HG03442 (cell line): ENCODE measurements at regions not wholly inside any gene's neighbourhood (a gene's known extent, or its start where the extent isn't known, plus 50 kb on each side); places are given as distances from the start of the nearest gene placed in this dataset.

Experiments used
- ATAC-seq: cut with Tn5 transposase; IDR thresholded peaks from one replicate; pipeline ENCODE4 v1.9.1; 2021; ENCODE audit warnings: mild to moderate bottlenecking, moderate library complexity; ENCODE audit not compliant: unreplicated experiment

DNA sequence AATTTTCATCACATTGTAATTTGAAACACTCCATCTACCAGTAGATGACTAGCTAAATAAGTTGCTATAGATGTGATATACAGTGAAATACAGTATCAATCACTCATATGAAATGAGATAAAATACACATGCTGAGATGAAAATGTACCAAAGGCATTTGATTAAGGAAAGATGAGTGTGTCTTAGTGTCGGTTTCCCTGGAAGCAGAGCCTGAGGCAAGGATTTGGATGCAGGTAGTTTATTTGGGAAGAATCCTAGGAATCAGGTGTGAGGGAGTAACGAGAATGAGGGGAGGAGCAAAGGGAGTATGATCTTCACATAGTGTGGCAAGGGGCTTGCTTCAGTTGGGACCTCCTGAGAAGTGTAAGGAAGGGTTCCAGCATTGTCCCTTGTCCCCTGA, 188.2 kb upstream of the CTBP2 start:
- no peak for ATAC-seq

GRCh38 chr10:125344573-125345171, 184.3 kb upstream of the CTBP2 start:
- peak; percentile 71 for ATAC-seq

DNA sequence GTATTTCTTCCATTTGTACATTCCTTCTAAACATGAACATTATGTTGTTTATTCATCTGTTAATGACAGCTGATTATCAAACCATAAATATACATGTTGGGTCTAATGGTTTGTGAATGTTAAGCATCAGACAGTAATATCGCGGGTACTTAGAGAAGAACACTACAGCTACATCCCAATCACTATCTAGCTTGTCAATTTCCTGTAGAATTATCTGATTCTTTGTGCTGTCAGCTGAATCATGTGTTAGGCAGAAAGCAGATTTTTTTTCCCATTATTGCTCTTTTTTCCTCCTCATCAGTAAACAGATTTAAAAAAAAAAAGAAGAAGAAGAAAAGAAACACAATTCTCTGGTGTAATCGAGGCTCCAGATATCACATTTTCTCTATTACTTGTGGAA, 183.6 kb upstream of the CTBP2 start:
- ATAC-seq = no peak

- ATAC-seq = no peak
Measured at GRCh38 chr10:125343118-125343925, 183.0 kb upstream of the CTBP2 start.

GRCh38 chr10:125341611-125342010, 181.2 kb upstream of the CTBP2 start:
- no peak for ATAC-seq

DNA sequence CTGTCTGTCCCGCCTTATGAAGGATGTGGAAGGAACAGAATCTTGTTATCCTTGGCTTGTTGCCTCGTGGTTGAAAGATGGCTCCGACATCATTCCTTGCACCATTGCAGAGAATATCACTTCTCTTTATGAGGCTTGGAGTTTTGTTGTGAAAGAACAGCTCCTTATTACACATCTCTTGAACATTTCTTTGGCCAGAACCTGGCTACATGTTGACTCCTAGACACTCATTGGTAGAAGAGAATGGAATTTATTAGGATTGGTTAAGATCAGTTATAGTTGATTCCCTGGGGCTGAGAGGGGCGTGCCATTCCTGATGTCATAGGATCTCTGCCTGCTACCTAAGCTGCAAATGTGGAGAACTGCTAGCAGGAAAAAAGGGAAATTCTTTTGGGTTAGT, 180.5 kb upstream of the CTBP2 start:
- no peak for ATAC-seq

GRCh38 chr10:125337510-125337909, 177.1 kb upstream of the CTBP2 start:
- no peak for ATAC-seq

DNA sequence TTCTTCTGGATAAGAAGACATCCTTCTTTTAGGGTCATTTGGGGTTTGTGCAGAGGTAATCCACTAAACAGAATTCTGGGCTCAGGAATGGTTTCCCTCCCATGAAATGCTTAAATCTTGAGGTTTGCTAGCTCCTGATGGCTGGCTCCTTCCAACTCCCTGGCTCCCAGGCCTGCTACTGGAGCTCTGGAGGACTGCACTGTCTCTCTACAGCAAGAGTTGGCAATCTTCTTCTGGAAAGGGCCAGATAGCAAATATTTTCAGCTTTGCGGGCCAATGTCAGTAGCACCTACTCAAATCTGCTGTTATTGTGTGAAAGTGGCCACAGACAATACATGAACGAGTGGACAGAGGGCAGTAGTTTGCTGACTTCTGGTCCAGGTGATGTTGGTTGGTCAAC, 174.2 kb upstream of the CTBP2 start:
- no peak for ATAC-seq

GRCh38 chr10:125333769-125334168, 173.4 kb upstream of the CTBP2 start:
- no peak for ATAC-seq

- no peak for ATAC-seq
Measured at GRCh38 chr10:125333209-125333591, 172.8 kb upstream of the CTBP2 start.

DNA sequence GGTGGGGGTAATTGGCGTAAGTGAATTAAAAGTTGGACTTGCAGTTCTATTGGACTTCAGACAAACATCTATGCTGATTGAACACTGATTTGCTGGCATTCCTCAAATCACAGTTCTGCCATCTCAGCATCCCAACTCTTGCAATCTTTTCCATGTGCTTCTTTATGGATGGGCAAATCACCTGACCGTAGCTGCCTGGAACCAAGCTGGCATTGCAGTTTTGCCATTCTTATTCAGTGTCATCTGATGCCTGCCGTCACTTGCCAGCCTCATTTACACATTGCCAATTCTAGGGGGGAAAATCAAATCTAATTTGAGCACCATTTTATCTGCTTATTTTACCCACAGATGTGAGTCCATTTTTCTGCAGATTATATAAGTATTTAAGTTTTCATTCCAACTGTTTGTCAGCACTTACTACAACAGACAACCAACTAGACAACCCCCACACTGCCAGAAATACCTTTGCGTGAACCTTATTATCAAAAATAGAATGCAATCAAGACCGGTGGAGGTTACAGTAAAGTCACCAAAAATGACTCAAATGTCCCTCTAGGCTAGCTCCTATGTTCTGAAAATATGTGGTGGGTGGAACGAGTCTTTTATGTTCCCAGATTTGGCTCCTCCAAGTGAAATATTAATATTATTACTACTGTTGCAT, 172.3 kb upstream of the CTBP2 start:
- no peak for ATAC-seq

DNA sequence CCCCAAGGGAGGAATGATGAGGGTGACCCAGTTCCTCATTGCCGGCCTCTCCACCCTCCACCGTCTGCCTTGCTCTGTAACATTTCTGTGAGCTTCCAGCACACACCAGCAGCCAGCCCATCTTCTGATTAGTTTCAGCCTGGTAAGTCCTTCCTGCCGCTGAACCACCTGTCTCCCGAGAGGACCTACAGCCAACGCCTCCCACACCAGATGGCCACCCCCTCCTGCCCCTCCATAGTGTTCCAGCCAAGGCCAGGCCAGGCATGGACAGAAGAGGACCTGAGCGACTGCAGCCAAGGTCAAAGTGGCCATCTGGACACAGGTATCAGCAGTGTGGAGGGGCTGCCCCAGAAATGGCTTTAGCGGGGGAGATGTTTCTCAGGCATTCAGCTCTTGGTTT, 170.7 kb upstream of the CTBP2 start:
- no peak for ATAC-seq

DNA sequence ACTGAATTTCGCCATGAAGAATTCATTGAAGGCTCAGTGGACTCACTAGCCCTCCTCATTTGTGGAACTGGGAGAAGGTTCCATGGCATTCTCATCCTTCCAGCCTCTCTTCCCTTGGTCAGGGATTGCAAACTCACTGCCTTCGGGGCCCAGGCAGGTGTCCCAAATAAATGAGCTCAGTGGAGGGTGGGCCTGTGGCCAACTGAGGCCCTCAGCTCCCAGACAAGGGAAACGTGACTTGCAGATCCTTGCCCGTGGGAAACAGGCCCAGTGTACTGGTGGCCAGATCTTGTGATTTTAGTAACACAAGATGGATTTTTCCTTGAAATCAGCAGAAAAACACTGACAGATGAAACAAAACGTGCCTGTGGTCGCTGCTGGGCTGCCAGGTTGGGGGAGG, 168.7 kb upstream of the CTBP2 start:
- no peak for ATAC-seq

GRCh38 chr10:125325326-125325725, 165.0 kb upstream of the CTBP2 start:
- ATAC-seq = no peak

- no peak for ATAC-seq
Measured at GRCh38 chr10:125316436-125316835, 156.1 kb upstream of the CTBP2 start.

- no peak for ATAC-seq
Measured at GRCh38 chr10:125300937-125301336, 140.6 kb upstream of the CTBP2 start.

GRCh38 chr10:125299461-125299860, 139.1 kb upstream of the CTBP2 start:
- no peak for ATAC-seq

DNA sequence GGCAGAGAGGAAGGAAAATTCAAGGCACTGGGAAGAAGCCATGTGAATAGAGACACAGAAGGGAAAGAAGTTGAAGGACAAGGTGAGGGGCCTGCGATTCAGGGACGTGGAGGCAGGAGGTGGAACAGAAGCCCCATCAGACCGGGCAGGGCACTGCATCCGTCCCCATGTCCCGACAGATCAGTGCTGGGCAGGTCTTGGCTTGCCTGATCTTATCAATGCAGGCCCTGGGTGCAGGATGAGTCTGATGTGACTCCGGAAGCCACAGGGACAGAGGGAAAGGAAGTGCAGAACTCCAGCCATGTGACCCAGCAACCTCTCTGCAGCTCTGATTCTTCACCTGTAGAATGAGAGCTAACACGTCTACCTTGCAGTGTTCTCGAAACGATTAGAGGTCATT, 136.2 kb upstream of the CTBP2 start:
- ATAC-seq = no peak

GRCh38 chr10:125294109-125294508, 133.7 kb upstream of the CTBP2 start:
- no peak for ATAC-seq

- no peak for ATAC-seq
Measured at GRCh38 chr10:125291836-125292235, 131.5 kb upstream of the CTBP2 start.

- ATAC-seq = no peak
Measured at GRCh38 chr10:125289461-125289860, 129.1 kb upstream of the CTBP2 start.
